Cardiac muscle cell (in vitro differentiated cells and primary cell): ENCODE measurements at regions not wholly inside any gene's neighbourhood (a gene's known extent, or its start where the extent isn't known, plus 50 kb on each side); places are given as distances from the start of the nearest gene placed in this dataset.

Source experiments
- DNase-seq, 2 donors: peaks; one replicate each; pipeline versions ENCODE4 v3.0.0 to v3.0.0-alpha.2; 2010 to 2017; ENCODE audit warnings: low read depth in 1 of 2, low spot score in 1 of 2
- H3K27ac ChIP-seq: fragments of 200-600 bp; sonication (generic); 2 replicates; pipeline ENCODE4 v1.5.1; 2016
- H3K27me3 ChIP-seq: fragments of 200-600 bp; sonication (generic); 2 replicates; pipeline ENCODE4 v1.6.0; 2016; ENCODE audit warnings: control low read depth
- H3K36me3 ChIP-seq: fragments of 200-600 bp; sonication (generic); 2 replicates; pipeline ENCODE4 v1.5.1; 2016; ENCODE audit warnings: control low read depth
- H3K4me1 ChIP-seq: fragments of 200-600 bp; sonication (generic); 2 replicates; pipeline ENCODE4 v1.8.1; 2017; ENCODE audit warnings: low read depth, mild to moderate bottlenecking, mixed run types
- H3K4me3 ChIP-seq: fragments of 200-600 bp; sonication (generic); 2 replicates; pipeline ENCODE4 v1.5.1; 2016; ENCODE audit warnings: mild to moderate bottlenecking
- H3K9me3 ChIP-seq: fragments of 200-600 bp; sonication (generic); 2 replicates; pipeline ENCODE4 v1.5.1; 2017; ENCODE audit warnings: low read depth, mild to moderate bottlenecking, control low read depth
- CTCF ChIP-seq: IDR thresholded peaks from 2 replicates; pipeline ENCODE4 v1.5.1; 2012; ENCODE audit warnings: low read depth, mild to moderate bottlenecking, low read length

- Histone ChIP-seq H3K27me3 (no peaks in the 10 kb centered on the region), H3K4me3 (no peak overlapping the region), H3K36me3 (no peaks in the 10 kb centered on the region), H3K9me3 (no peaks in the 10 kb centered on the region), H3K4me1 (no peaks in the 10 kb centered on the region), H3K27ac (no peak overlapping the region)
- peak in 1 of 2 donors; percentile 34 for DNase-seq
- no peak for TF ChIP-seq CTCF
Measured at GRCh38 chr9:129245276-129245675, 67.2 kb upstream of the IER5L start.

GRCh38 chr9:129242971-129243561, 65.0 kb upstream of the IER5L start:
- Histone ChIP-seq H3K27me3 (no peaks in the 10 kb centered on the region), H3K36me3 (no peaks in the 10 kb centered on the region), H3K27ac (no peak overlapping the region), H3K4me1 (no peaks in the 10 kb centered on the region), H3K9me3 (no peaks in the 10 kb centered on the region), H3K4me3 (no peak overlapping the region)
- peak; percentile 4 for TF ChIP-seq CTCF
- peak in 1 of 2 donors; percentile 63 for DNase-seq

- Histone ChIP-seq H3K4me3 (no peak overlapping the region), H3K27me3 (no peaks in the 10 kb centered on the region), H3K4me1 (no peaks in the 10 kb centered on the region), H3K36me3 (no peaks in the 10 kb centered on the region), H3K9me3 (no peaks in the 10 kb centered on the region), H3K27ac (no peak overlapping the region)
- DNase-seq, result no peak
- no peak for TF ChIP-seq CTCF
Measured at GRCh38 chr9:129242191-129242941, 64.3 kb upstream of the IER5L start.

GRCh38 chr9:129241725-129242124, 63.7 kb upstream of the IER5L start:
- H3K4me1 ChIP-seq, result peaks cover 5% of the 10 kb centered on the region
- no peaks in the 10 kb centered on the region for H3K36me3 ChIP-seq
- DNase-seq, result no peak
- H3K27me3 ChIP-seq, result no peaks in the 10 kb centered on the region
- no peaks in the 10 kb centered on the region for H3K9me3 ChIP-seq
- no peak overlapping the region for H3K27ac ChIP-seq
- H3K4me3 ChIP-seq, result no peak overlapping the region
- TF ChIP-seq CTCF, result no peak

GRCh38 chr9:129240581-129241211, 62.6 kb upstream of the IER5L start:
- H3K36me3 ChIP-seq, result no peaks in the 10 kb centered on the region
- H3K4me3 ChIP-seq, result no peak overlapping the region
- no peak for TF ChIP-seq CTCF
- peaks cover 5% of the 10 kb centered on the region for H3K4me1 ChIP-seq
- H3K27me3 ChIP-seq, result no peaks in the 10 kb centered on the region
- H3K9me3 ChIP-seq, result no peaks in the 10 kb centered on the region
- DNase-seq, result no peak
- no peak overlapping the region for H3K27ac ChIP-seq
